ENCODE measurements at regions not wholly inside any gene's neighbourhood (a gene's known extent, or its start where the extent isn't known, plus 50 kb on each side); places are given as distances from the start of the nearest gene placed in this dataset.

DNA sequence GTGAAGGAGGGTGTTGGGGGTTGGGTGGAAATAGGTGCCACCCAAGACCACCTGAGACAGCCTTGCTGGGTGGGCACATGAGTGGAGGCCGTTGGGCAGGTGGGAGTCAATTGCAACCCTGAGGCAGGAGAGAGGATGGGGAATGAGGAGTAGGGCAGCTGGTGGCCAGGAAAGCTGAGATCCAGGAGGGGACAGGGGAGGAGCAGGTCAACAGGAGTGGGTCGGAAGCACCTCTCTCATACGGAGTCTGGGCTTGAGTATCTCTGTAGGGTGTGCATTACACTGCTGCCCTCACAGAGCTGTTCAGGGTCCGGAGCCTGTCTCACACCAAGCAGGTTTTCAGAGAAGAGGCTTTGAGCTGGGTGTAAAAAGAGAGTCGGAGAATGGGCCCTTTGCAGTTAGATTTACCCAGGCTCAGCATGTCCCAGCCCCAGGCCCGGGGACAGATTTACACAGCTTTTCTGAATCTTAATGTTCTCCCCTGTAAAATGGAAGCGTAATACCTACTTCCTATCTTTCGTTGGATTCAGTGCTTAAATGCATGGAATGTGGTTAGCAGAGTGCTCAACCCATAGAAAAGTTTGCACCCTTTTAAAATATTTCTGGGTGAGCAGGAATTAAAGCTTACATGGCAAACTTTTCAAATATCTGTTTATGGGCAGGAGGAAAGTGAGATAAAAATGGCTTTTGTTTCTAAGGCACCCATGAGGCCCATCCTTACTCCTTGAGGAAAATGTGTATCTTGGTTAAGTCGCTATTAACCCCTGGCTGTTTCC, 144.0 kb upstream of the MYCN start:
- no peak for DNase-seq

DNA sequence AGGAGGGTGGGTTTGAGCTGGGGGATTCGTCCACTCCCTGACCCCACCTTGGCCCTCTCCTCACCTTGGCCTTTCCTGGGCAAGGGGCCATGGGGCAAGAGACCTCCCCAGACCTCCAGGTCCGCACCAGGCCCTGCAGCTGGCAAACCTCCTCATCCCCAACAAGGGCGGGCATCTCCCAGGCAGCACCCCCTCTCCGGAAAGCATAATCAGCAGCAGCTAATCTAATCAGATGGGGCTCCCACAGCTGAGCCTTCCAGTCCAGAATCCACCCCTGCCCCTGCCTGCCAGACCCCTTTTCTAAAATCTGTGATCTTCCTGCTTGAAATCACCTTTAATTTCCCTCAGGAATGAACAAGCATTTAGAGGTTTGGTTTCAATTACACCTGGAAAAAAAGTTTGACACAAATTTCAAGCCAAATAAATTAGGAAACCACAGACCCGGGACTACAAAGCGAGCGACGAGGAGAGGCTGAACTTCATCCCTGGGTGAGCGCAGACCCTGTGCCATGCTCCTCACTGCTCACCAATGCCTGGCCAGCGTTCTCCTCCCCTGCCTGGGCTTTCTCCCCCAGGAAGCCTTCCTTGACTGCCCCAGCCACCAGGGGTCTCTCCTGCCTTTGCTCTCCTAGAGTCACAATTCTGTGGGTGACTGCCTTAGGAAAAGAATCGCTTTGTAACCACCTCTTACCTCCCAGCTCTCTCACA, 143.0 kb upstream of the MYCN start:
- DNase-seq: no peak

DNA sequence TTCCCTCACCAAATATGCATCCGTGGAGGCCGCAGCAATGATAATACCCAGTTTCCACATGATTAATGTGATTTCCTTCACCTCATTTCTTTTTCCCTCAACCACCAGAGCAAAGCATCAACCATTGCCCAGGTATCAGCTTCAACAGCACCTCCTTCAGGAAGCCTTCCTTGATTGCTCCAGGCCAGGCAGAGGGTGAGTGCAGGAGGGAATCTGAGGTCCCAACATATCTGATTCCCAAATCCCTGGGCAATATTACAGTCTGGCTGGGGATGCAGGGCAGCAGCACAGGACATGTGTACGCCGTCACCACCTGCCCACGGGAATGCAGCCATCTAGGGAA, 142.4 kb upstream of the MYCN start:
- no peak for DNase-seq

DNA sequence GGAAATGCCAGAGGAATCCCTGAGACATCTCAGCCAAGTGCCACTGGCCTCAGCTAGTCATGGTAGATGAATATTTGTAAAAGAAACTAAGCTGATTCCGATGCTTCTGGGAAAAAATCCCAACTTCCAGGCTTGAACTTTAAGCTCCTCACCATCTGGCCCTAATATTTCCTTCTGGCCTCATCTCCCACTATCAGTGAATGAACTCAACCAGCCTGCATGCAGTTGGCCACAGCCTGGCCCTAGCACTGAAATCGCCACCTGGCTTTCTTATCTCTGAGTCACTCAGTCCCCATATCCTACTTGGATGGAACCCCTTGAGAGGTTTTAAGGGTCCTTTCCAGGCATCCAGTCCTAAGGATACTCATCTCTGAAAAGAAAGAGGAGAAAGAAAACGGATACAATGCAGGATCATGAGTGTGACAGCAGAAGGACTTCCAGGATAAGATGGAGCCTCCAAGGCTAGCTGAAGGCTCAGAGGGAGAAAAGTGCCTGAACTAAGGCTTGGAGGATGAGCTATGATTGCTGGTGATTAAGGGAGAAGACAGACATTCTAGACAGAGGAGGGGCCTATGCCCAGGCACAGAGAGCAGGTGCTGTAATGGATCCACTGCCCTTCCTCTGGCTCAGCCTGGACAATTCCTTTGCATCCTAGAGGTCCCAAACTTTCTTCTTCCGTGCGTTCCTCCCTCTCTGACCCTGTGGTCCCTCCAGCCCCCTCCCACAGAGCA, 141.5 kb upstream of the MYCN start:
- DNase-seq: no peak

DNA sequence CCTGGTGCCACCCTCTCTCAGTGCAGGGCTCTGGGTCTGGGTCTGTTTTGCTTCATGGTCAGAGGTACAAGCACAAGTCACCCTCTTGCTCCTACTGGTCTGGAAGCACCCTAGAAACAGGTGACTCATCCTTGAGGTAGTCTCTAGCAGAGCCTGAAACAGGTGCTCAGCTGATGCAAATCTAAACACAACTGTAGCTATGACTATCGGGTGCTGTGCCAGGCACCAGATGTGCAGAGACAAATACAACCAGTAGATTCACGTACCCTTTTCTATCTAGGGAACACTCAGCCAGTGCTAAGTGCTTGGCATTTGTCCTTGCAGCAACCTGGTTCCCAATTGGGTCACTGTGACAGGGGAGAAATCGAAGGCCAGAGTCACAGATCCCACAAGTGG, 140.9 kb upstream of the MYCN start:
- no peak for DNase-seq

DNA sequence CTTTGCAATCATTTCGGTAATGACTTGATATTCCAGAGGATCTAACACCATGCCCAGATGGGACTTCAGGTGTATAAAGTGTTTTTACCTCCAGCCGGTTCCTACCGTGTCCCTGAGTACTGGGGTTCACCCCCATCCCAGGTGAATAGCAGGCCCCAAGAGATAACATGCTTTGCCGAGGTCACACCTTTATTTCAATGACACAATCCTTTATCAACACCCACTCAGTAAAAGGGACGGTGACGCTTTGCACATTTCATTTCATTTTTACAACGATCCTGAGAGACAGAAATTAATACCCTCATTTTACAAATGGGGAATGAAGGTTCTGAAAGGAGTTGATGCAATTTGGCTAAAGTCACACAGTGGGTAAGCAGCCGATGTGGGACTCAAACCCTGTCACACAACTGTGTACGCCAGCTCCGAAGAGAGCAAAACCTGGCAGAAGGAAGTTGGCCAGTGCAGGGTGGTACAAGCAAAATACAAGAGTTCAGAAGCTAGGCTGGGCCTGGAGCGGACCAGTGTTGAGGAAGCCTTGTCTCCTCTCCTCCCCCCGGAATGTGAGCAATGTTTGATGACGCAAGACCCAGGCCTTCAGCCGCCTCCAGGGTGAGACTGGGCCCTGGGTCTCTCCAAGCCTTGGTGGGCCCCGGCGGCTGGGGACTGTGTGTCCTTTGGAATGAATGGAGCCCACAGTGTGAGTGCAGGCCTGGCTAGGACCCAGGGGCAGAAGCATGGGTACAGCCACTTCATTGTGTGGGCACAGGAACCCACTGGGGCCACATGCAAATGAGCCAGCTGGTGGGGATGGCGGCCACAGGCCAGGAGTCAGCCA, 139.6 kb upstream of the MYCN start:
- DNase-seq: no peak

DNA sequence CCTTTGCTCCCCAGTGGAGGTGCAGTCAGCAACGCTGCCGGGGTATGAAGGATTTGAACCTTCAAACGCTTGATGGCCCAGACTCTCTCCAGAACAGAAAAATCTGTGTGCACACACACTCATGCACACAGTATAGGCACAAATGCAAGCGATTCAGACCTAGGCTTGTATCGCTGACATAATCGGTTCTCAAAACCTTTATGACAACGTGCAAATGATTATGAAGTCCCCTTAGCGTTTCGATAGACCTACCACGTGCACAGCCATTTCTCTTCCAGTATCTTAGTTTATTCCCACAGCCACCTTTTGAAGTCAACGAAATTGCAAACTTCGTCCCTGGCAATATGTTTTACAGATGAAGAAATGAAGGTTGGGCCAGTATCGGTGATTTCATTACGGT, 138.9 kb upstream of the MYCN start:
- DNase-seq: no peak

DNA sequence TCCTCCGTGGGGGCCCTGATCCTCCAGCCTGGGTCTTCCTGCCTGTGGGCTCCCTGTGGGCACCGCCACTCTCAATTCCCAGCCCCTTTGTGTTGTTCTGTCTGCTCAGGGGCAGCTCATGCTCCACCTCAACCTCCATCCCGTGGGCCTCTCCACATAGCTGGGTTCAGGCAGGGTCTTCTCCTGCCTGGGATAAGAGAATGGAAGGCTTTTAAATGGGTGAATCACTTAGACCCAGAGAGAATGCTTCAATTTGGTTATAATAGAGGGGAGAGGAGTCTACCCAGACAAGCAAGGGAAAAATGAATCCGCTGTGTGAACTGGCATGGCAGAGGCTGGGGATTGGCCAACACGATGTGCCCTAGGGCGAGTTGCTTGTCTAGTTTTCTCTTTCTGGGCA, 138.4 kb upstream of the MYCN start:
- no peak for DNase-seq

DNA sequence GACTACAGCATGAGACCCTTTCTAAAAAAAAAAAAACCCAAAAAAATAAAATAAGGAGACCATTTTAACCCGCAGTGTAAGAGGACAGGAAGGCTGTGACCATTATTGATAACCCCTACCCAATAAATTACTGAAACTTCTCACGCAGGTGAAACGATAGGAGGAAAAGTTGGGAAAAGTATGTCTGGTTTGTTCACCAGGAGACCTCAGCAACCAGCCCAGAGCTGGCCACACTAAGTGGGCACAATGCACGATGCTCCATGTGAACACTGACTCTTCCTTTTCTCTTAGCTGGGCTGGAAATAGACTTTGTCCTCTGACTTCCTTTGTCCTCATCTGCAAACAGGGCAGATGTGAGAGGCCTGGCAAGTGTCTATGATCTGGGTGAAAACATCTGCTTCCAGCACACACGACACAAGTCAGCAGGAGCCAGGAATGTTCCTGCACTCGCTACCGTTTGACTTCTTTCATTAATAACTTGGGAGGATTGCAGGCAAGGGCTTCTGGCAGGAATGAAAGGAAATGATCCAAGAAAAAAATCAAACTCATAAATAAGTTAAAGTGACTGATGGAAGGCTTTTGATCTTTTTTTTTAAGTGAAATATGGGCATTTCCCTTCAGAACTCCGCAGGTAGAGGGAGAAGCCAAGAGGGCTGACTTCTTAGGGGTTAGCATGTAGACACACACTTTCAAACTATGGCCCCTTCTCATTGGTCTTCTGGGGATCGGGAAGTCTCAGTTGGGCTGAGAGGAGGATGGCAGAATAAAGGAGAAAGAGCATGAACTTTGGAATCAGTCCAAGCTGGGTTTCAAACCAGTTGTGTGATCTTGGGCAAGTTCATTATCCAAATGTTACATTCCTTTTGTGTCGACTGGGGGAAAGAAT, 137.4 kb upstream of the MYCN start:
- DNase-seq: no peak

DNA sequence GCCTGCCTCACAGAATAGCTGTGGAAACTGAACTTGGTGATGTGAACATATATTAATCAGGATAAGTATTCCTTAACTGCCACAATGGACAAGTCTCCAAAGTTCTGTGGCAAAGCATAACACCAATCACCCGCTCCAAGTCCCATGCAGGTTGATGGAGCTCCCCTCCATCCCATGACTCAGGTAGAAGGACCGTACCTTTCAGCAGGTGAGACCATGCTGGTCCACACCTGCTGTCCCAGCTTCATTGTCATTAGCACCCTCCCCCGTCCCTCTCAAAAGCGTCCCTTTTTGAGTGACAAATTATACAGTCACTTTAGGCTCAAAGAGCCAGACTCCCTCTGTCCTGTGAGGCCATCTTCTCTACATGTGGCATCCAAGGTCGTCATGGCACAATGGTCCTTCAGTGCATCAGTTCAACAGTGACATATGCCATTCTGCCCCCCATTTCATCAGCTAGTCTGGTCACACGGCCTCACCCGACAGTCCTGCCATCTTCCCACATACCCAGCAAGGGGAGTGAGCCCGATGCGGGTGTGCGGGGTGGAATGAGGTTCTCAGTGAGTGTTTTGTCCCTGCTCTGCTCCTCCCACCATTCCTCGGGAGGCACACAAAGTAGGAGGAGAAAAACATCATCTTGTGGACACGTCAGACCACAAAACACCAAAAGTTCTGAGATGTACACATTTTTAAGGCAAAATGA, 136.7 kb upstream of the MYCN start:
- DNase-seq: no peak

DNA sequence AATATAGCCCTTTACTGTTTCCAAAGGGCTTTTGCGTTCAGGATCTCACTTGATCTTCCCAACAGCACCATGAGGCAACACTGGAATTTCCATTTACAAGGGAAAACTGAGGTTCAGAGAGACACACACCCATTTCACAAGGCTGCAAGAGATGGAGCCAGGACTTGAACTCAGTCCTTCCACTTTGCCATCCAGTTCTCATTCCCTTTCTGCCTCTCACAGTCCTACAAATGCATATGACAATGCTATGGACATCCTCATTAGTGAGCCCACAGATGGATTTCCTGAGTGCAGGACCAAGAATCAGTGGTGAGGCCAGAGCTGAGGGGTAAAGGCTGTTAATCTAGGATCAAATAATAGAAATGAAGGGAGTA, 136.1 kb upstream of the MYCN start:
- DNase-seq: no peak

DNA sequence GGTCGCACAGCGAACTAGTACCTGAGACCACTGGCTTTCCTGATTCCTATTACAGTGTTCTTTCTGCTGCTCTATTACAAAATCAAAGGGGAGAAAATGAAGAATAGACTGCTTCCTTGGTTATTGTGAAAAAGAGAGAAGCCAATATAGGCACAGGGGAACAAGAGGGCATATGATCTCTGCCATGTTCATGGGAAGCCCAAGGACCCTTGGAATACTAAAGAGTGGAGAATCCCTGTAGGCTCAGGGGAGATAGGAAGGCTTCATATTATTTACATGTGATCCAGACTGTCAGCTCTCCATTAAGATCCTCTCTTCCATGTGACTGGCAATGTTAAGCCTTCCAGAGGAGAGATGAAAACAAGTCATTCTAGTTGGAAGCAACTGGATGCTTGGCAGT, 135.7 kb upstream of the MYCN start:
- DNase-seq: no peak

DNA sequence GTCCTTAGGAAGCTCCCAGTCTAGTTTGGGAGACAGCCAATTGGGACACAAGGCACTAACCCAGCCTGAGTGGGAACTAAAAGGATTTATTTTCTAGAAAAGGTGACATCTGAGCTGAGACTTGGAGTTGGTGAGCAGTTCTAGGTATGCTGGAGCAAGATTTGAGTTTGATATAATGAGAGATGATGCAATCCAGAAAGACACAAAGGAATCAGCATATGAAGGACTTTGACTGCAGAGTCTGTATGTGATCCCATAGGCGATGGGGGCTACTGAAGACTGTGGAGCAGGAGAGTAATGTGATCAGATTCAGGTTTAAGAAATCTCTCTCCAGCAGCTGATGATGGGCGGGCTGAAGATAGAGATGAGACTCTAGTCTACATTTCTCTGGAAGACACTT, 135.1 kb upstream of the MYCN start:
- no peak for DNase-seq

DNA sequence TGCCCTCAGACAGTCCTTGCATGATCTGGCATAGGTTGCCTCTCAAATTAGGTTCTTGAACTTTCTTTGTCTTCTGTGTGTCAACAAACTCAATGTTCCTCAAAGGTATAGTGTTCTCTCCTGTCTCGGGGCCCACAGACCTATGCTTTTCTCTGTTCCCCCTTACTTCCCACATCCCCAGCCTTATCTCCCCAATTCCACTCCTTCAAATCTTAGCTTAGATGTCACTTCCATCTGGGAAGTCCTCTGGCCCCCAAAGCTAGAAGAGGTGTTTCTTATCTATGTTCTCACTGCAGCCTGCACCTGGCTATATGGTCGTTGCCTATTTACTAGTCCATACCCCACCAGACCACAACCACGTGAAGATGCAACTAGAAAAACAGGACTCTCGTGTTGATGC, 134.6 kb upstream of the MYCN start:
- DNase-seq: no peak

DNA sequence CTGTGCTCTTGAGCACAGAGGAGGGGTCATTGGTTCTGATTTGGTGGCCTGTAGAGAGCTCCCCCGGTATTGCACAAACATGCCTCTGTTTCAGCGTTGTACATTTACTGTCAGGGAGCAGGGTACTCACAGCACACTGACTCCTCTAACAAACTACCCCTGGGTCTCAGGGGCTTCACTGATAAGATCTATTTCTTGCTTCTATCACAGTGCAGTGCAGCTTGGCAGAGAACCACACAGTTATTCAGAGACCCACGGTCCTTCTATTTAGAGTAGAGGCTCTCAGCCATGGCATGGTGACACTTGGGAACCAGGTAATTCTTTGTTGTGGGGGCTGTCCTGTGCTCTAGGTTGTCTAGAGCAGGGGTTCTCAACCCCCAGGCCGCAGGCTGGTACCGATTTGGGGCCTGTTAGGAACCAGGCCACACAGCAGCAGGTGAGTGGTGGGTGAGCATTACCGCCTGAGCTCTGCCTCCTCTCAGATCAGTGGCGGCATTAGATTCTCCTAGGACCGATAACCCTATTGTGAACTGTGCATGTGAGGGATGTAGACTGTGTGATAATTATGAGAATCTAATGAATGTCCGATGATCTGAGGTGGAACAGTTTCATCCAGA, 133.4 kb upstream of the MYCN start:
- no peak for DNase-seq

DNA sequence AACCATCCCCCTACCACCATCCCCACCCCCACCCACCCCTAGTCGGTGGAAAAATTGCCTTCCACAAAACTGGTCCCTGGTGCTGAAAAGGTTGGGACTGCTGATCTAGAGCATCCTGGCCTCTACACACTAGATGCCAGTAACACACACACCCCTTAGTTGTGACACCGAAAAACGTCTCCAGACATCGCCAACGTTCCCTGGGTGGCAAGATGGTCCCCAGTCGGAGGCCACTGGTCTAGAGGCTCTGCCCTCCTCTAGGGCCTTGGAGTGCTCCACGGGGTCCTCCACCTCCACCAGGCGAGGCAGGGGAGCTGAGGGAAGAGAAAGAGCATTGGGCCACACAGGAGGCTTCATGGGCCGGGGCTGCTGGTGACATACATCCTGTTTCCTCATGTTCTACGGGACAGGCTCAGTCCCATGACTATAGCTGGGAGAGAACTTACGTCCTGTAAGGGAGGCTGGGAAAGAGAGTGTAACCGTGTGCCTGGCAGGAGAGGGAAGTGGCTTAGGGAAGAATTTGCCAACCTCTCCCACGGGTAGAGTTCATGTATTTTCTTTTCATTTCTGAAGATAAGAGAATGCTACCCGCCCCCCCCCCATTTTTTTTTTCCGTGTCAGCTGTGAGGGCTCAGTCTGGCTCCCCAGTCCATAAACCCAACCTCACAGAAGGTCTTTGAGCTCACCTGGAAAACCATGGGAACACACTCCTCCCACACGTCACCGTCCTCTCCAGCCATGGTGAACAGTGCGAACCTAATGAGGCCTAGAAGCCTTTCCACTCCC, 132.7 kb upstream of the MYCN start:
- DNase-seq: no peak

DNA sequence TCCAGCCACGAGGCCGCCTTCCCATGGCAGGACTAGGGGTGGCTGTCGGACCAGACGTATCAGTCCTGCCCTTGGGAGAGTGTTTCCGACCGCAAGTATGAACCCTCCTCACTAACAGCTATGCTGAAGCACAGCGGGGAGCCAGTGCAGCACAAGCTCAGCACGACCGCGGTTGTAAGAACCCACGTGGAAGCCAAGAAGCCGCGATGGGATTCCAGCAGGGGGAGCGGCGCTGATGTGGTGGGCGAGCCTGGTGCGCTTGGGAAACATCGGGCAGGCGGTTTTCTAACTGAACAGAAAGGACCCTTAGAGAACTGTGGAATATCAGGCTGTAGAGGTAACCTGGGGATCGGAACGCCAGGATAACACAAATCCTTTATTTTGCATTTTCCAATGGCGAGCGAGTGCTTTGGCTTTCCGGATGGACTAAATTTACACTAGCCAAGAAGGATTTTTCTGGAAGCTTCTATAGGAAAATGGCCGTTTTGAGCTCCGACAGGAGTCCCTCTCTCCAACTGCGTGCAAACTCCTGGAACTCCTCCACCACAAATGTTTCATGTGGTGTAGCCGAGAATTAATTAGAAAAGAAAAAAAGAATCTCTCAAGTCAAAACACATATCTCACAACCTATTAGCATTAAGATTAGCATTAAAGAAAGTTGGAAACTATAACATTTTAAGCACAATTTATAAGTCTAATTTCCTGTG, 132.0 kb upstream of the MYCN start:
- DNase-seq: no peak

DNA sequence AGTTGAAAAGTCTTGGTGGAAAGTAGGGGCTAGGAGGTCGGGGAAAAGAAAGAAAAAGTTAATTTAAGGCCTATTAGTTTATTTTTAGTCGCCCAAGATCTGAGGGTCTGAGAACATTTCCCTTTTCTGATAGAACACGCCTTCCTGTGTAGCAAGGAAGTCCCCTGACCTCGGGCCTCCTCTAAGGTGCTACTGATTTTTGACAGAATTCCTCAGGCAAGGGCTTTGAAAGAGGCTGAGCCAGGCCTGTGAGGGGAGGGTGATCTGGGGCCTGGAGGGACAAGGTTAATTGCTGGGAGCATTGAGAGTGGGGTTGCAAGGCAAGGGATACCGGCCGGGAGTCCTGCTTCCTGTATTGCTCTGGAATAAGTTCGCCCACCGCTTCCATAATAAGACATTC, 131.4 kb upstream of the MYCN start:
- DNase-seq: no peak

DNA sequence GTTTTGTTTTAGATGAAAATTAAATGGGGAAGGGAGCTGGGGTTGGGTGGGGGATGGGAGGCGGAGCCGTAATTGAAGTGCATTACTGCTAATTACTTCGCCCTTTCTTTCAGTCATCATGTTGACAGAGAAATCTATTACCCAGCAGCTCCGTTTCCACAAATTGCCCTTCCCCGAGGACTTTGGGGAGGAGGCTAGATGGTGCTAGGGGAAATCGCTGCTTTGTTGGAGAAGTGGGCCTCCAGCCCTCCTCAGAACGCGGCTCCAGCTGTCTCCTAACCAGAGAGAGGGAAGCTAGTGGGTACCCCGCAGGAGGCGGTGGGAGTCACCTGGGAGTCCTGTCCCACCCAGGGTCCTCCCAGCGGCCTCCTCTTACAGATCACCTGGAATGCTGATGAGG, 130.9 kb upstream of the MYCN start:
- DNase-seq: no peak
